ENCODE measurements at regions not wholly inside any gene's neighbourhood (a gene's known extent, or its start where the extent isn't known, plus 50 kb on each side); places are given as distances from the start of the nearest gene placed in this dataset.

- Histone ChIP-seq H3K27me3 (no peaks in the 10 kb centered on the region), H3K36me3 (no peaks in the 10 kb centered on the region), H3K4me3 (no peak overlapping the region), H3K4me1 (no peaks in the 10 kb centered on the region), H3K27ac (no peak overlapping the region), H3K9me3 (no peaks in the 10 kb centered on the region)
- TF ChIP-seq POLR2AphosphoS5 (IDR thresholded peaks at IDR 0.05; ENCODE audit: insufficient read depth in 1 of 2, low read depth in 1 of 2): no peak
- no peak for TF ChIP-seq POLR2A (IDR thresholded peaks at IDR 0.05)
- no peak for TF ChIP-seq CTCF (IDR thresholded peaks at IDR 0.05)
- intact Hi-C loops (cut with DNase I): no loop called here
- no peak for DNase-seq (ENCODE audit: extremely low spot score in 2 of 2)
These were observed 61.2 kb upstream of the MIR17HG start for GRCh38 chr13:91286317-91286716.

GRCh38 chr13:91291078-91291477 is 56.4 kb upstream of the MIR17HG start:
- Histone ChIP-seq H3K9me3 (no peaks in the 10 kb centered on the region), H3K4me1 (no peaks in the 10 kb centered on the region), H3K4me3 (no peak overlapping the region), H3K27ac (no peak overlapping the region), H3K36me3 (no peaks in the 10 kb centered on the region), H3K27me3 (no peaks in the 10 kb centered on the region)
- intact Hi-C loops (cut with DNase I): no loop called here
- DNase-seq (ENCODE audit: extremely low spot score in 2 of 2): no peak
- no peak for TF ChIP-seq POLR2AphosphoS5 (IDR thresholded peaks at IDR 0.05; ENCODE audit: insufficient read depth in 1 of 2, low read depth in 1 of 2)
- TF ChIP-seq POLR2A (IDR thresholded peaks at IDR 0.05): no peak
- no peak for TF ChIP-seq CTCF (IDR thresholded peaks at IDR 0.05)

- TF ChIP-seq CTCF (IDR thresholded peaks at IDR 0.05) (no peak), POLR2A (IDR thresholded peaks at IDR 0.05) (no peak), POLR2AphosphoS5 (IDR thresholded peaks at IDR 0.05; ENCODE audit: insufficient read depth in 1 of 2, low read depth in 1 of 2) (no peak)
- intact Hi-C loops (cut with DNase I): no loop called here
- H3K4me1 ChIP-seq: no peaks in the 10 kb centered on the region
- H3K36me3 ChIP-seq: no peaks in the 10 kb centered on the region
- no peaks in the 10 kb centered on the region for H3K9me3 ChIP-seq
- no peaks in the 10 kb centered on the region for H3K27me3 ChIP-seq
- H3K27ac ChIP-seq: no peak overlapping the region
- H3K4me3 ChIP-seq: no peak overlapping the region
- no peak for DNase-seq (ENCODE audit: extremely low spot score in 2 of 2)
These were observed 54.8 kb upstream of the MIR17HG start for GRCh38 chr13:91292630-91293221.

- intact Hi-C loops (cut with DNase I): no loop called here
- Histone ChIP-seq H3K9me3 (no peaks in the 10 kb centered on the region), H3K36me3 (no peaks in the 10 kb centered on the region), H3K27ac (no peak overlapping the region), H3K4me1 (no peaks in the 10 kb centered on the region), H3K27me3 (no peaks in the 10 kb centered on the region), H3K4me3 (no peak overlapping the region)
- DNase-seq (ENCODE audit: extremely low spot score in 2 of 2): no peak
- TF ChIP-seq CTCF (IDR thresholded peaks at IDR 0.05): no peak
- no peak for TF ChIP-seq POLR2A (IDR thresholded peaks at IDR 0.05)
- TF ChIP-seq POLR2AphosphoS5 (IDR thresholded peaks at IDR 0.05; ENCODE audit: insufficient read depth in 1 of 2, low read depth in 1 of 2): no peak
These were observed 51.6 kb upstream of the MIR17HG start for GRCh38 chr13:91295712-91296410.

- no peak for DNase-seq (ENCODE audit: extremely low spot score in 2 of 2)
- H3K27ac ChIP-seq: no peak overlapping the region
- intact Hi-C loops (cut with DNase I): no loop called here
- no peak overlapping the region for H3K4me3 ChIP-seq
- no peaks in the 10 kb centered on the region for H3K4me1 ChIP-seq
- no peaks in the 10 kb centered on the region for H3K9me3 ChIP-seq
- TF ChIP-seq POLR2AphosphoS5 (IDR thresholded peaks at IDR 0.05; ENCODE audit: insufficient read depth in 1 of 2, low read depth in 1 of 2): no peak
- TF ChIP-seq POLR2A (IDR thresholded peaks at IDR 0.05): no peak
- TF ChIP-seq CTCF (IDR thresholded peaks at IDR 0.05): no peak
- no peaks in the 10 kb centered on the region for H3K36me3 ChIP-seq
- H3K27me3 ChIP-seq: no peaks in the 10 kb centered on the region
These were observed 50.0 kb upstream of the MIR17HG start for GRCh38 chr13:91297503-91297902.

Measured in vagina (tissue), 2 donors.